ENCODE measurements at regions not wholly inside any gene's neighbourhood (a gene's known extent, or its start where the extent isn't known, plus 50 kb on each side); places are given as distances from the start of the nearest gene placed in this dataset.

- Histone ChIP-seq H3K4me3 (ENCODE audit: low read depth in 1 of 3, low read length in 3 of 3) (no peak overlapping the region), H3K36me3 (ENCODE audit: control insufficient read depth in 4 of 4, insufficient read depth in 3 of 4, low read depth in 1 of 4, low read length in 3 of 4) (no peaks in the 10 kb centered on the region), H3K9me3 (ENCODE audit: control insufficient read depth in 4 of 4, low read length in 3 of 4) (no peaks in the 10 kb centered on the region), H3K27ac (ENCODE audit: low read depth in 1 of 2, low read length in 2 of 2) (no peak overlapping the region), H3K9ac (ENCODE audit: low read depth in 1 of 2, low read length in 2 of 2) (no peak overlapping the region), H3K4me1 (ENCODE audit: control insufficient read depth in 4 of 4, insufficient read depth in 4 of 4, low read length in 3 of 4) (no peaks in the 10 kb centered on the region), H3K27me3 (ENCODE audit: control insufficient read depth in 4 of 4, insufficient read depth in 4 of 4, low read length in 3 of 4) (peaks cover 0 to 3% (median 0%) of the 10 kb centered on the region in 4 donors)
- TF ChIP-seq NR2F2 (IDR thresholded peaks at IDR 0.05) (no peak), MAX (IDR thresholded peaks at IDR 0.05) (no peak), RXRA (IDR thresholded peaks at IDR 0.05) (no peak), HNF4A (conservative IDR thresholded peaks at IDR 0.05) (no peak), HNF4G (IDR thresholded peaks at IDR 0.05) (no peak), JUND (IDR thresholded peaks at IDR 0.05) (no peak), YY1 (IDR thresholded peaks at IDR 0.05) (no peak), FOXA1 (IDR thresholded peaks at IDR 0.05) (no peak), RAD21 (IDR thresholded peaks at IDR 0.05) (no peak), EGR1 (IDR thresholded peaks at IDR 0.05; ENCODE audit: low read depth in 2 of 2) (no peak), CTCF (IDR thresholded peaks at IDR 0.05; ENCODE audit: low read depth, low read length, missing input control) (no peak)
- 84% methylated on average over 8 of the region's 8 CpGs for WGBS
- no peak for DNase-seq (ENCODE audit: low spot score)
These were observed 62.7 kb upstream of the SHB start for GRCh38 chr9:38131729-38132128.

- Histone ChIP-seq H3K36me3 (ENCODE audit: control insufficient read depth in 4 of 4, insufficient read depth in 3 of 4, low read depth in 1 of 4, low read length in 3 of 4) (no peaks in the 10 kb centered on the region), H3K27me3 (ENCODE audit: control insufficient read depth in 4 of 4, insufficient read depth in 4 of 4, low read length in 3 of 4) (no peaks in the 10 kb centered on the region), H3K9me3 (ENCODE audit: control insufficient read depth in 4 of 4, low read length in 3 of 4) (no peaks in the 10 kb centered on the region), H3K9ac (ENCODE audit: low read depth in 1 of 2, low read length in 2 of 2) (no peak overlapping the region), H3K27ac (ENCODE audit: low read depth in 1 of 2, low read length in 2 of 2) (no peak overlapping the region), H3K4me1 (ENCODE audit: control insufficient read depth in 4 of 4, insufficient read depth in 4 of 4, low read length in 3 of 4) (no peaks in the 10 kb centered on the region), H3K4me3 (ENCODE audit: low read depth in 1 of 3, low read length in 3 of 3) (no peak overlapping the region)
- peak; percentile 43 for DNase-seq (ENCODE audit: low spot score)
- 81% methylated on average over 5 of the region's 5 CpGs for WGBS
- no peak for TF ChIP-seq REST (IDR thresholded peaks at IDR 0.05)
- no peak for TF ChIP-seq GABPA (IDR thresholded peaks at IDR 0.05 in 1 of 2, conservative IDR thresholded peaks at IDR 0.05 in 1 of 2)
- no peak for TF ChIP-seq FOXA2 (IDR thresholded peaks at IDR 0.05)
- no peak for TF ChIP-seq HNF4G (IDR thresholded peaks at IDR 0.05)
- TF ChIP-seq YY1 (IDR thresholded peaks at IDR 0.05): no peak
- TF ChIP-seq CTCF (IDR thresholded peaks at IDR 0.05; ENCODE audit: low read depth, low read length, missing input control): no peak
- TF ChIP-seq MAX (IDR thresholded peaks at IDR 0.05): no peak
- no peak for TF ChIP-seq RAD21 (IDR thresholded peaks at IDR 0.05)
- TF ChIP-seq SP1 (IDR thresholded peaks at IDR 0.05): no peak
- TF ChIP-seq ATF3 (IDR thresholded peaks at IDR 0.05): no peak
- TF ChIP-seq JUND (IDR thresholded peaks at IDR 0.05): no peak
- no peak for TF ChIP-seq HNF4A (conservative IDR thresholded peaks at IDR 0.05)
- no peak for TF ChIP-seq TAF1 (conservative IDR thresholded peaks at IDR 0.05)
- TF ChIP-seq NR2F2 (IDR thresholded peaks at IDR 0.05): no peak
- no peak for TF ChIP-seq ZBTB33 (IDR thresholded peaks at IDR 0.05)
- TF ChIP-seq FOXA1 (IDR thresholded peaks at IDR 0.05): no peak
- TF ChIP-seq EGR1 (IDR thresholded peaks at IDR 0.05; ENCODE audit: low read depth in 2 of 2): no peak
- TF ChIP-seq RXRA (IDR thresholded peaks at IDR 0.05): no peak
These were observed 61.7 kb upstream of the SHB start for GRCh38 chr9:38130724-38131123.

Data from liver (tissue), 8 donors.